Heart left ventricle (tissue), 16 donors: ENCODE measurements at regions not wholly inside any gene's neighbourhood (a gene's known extent, or its start where the extent isn't known, plus 50 kb on each side); places are given as distances from the start of the nearest gene placed in this dataset.
"Not testable (repeated sequence)": the region's sequence is repeated elsewhere in the genome, so short reads cannot be mapped to it uniquely, and the experiment has no call there.

Experiments
- ATAC-seq, 4 donors: fragments of 200-7000 bp; cut with Tn5 transposase; one replicate each; pipeline ENCODE4 v1.9.1; 2020 to 2022; ENCODE audit warnings: moderate library complexity in 4 of 4, mild to moderate bottlenecking in 3 of 4, moderate number of reproducible peaks in 1 of 4
- DNase-seq, 5 donors: peaks; one replicate each; pipeline ENCODE4 v3.0.0-alpha.2; 2020
- H3K27ac ChIP-seq, 12 donors: fragments of 200-600 bp; sonication (generic) in 4 of 12; one replicate each; pipeline versions ENCODE4 v1.5.0 to v1.8.0; 2016 to 2022; ENCODE audit warnings: mild to moderate bottlenecking in 2 of 12
- H3K27me3 ChIP-seq, 9 donors: fragments of 200-600 bp; sonication (generic) in 2 of 9; one replicate each; pipeline versions ENCODE4 v1.5.1 to v1.8.0; 2016 to 2022; ENCODE audit warnings: mild to moderate bottlenecking in 3 of 9
- H3K36me3 ChIP-seq, 9 donors: fragments of 200-600 bp; sonication (generic) in 2 of 9; one replicate each; pipeline versions ENCODE4 v1.5.0 to v1.8.0; 2018 to 2022; ENCODE audit warnings: mild to moderate bottlenecking in 2 of 9
- H3K4me1 ChIP-seq, 12 donors: fragments of 200-600 bp; sonication (generic) in 4 of 12; one replicate each; pipeline versions ENCODE4 v1.5.0 to v1.8.0; 2016 to 2022; ENCODE audit warnings: mild to moderate bottlenecking in 3 of 12
- H3K4me3 ChIP-seq, 12 donors: fragments of 200-600 bp; sonication (generic) in 4 of 12; one replicate each; pipeline versions ENCODE4 v1.5.0 to v1.8.0; 2017 to 2022; ENCODE audit warnings: mild to moderate bottlenecking in 9 of 12, moderate library complexity in 4 of 12
- H3K9me3 ChIP-seq, 12 donors: fragments of 200-600 bp; sonication (generic) in 4 of 12; one replicate each; pipeline versions ENCODE4 v1.5.0 to v1.8.0; 2016 to 2022; ENCODE audit warnings: mild to moderate bottlenecking in 1 of 12
- CTCF ChIP-seq, 12 donors: fragments of 200-600 bp; sonication (generic) in 4 of 12; IDR thresholded peaks; one replicate each; pipeline versions ENCODE4 v1.5.0 to v1.8.0; 2018 to 2022; ENCODE audit warnings: antibody characterized with exemption in 12 of 12, mild to moderate bottlenecking in 5 of 12
- POLR2A ChIP-seq, 2 donors: fragments of 450-650 bp; IDR thresholded peaks; one replicate each; pipeline ENCODE4 v1.6.1; 2017; ENCODE audit warnings: antibody characterized with exemption in 2 of 2, mild to moderate bottlenecking in 2 of 2, moderate library complexity in 2 of 2
- WGBS, 4 donors: extraction: QIAGEN DNeasy Blood & Tissue Kit in 2 of 4; methylation state at CpG; one replicate each; pipeline versions ENCODE4 v1.1.5 to v1.1.7; 2013 to 2018; 5-methylcytosine and 5-hydroxymethylcytosine counted together
- intact Hi-C, 10 donors: fragments of 100-400 bp; cut with DNase I; formaldehyde crosslinking; loops; one replicate each; pipeline versions ENCODE4 v1.11.1 to v1.14.2; 2022
- donor health status: ischemic (EF 13 %, LVEDD 7.1; RV severe dilation, severe dysfunction).
- donor health status: healthy with polysubstance abuse.
- donor health status: DM: no; HTN: yes; CAD: no.
- donor health status: DM: no; HTN: no; CAD: no.
- donor health status: ischemic (EF 25% LVEDD 6.9; RV normal size, moderate dysfunction).
- donor health status: ischemic (EF 25% LVEDD 5.7; RV mildly dilated, moderate dysfunction).
- donor health status: healthy.
- donor health status: DM: yes; HTN: yes; CAD: no.
- donor health status: ischemic (EF 35%, LVEDD 5.7; RV mildly dilated, moderate dysfunction).
- donor health status: nonischemic (EF 11% LVEDD 7.7; RV severe dilation, severe dysfunction).
- donor health status: DM: yes; HTN: yes; CAD: no.
- donor health status: PGD.
- donor health status: ischemic (EF 29% LVEDD 5.4; RV normal size, mild dysfunction).
- donor health status: nonischemic (EF 23%, LVEDD 6.1; RV moderate dilation, normal function).

- Histone ChIP-seq H3K27ac (no peak overlapping the region), H3K4me3 (no peak overlapping the region), H3K4me1 (no peaks in the 10 kb centered on the region), H3K36me3 (no peaks in the 10 kb centered on the region), H3K27me3 (no peaks in the 10 kb centered on the region), H3K9me3 (no peaks in the 10 kb centered on the region)
- WGBS, 4 donors: 52 to 68% (median 61%) methylated on average over 5 of the region's 5 CpGs
- intact Hi-C loops: no loop called here
- DNase-seq (no peak), ATAC-seq (no peak)
- TF ChIP-seq POLR2A (IDR thresholded peaks at IDR 0.05) (no peak), CTCF (IDR thresholded peaks at IDR 0.05) (no peak)
These were observed 144.2 kb upstream of the PARD3B start for GRCh38 chr2:204401114-204401513.

- DNase-seq (no peak), ATAC-seq (no peak)
- TF ChIP-seq POLR2A (IDR thresholded peaks at IDR 0.05) (no peak), CTCF (IDR thresholded peaks at IDR 0.05) (no peak)
- no peaks in the 10 kb centered on the region for H3K36me3 ChIP-seq
- peaks cover 0 to 3% (median 0%) of the 10 kb centered on the region in 12 donors for H3K9me3 ChIP-seq
- 72 to 80% (median 79%) methylated on average over 6 of the region's 6 CpGs for WGBS, 4 donors
- no peak overlapping the region for H3K4me3 ChIP-seq
- no peaks in the 10 kb centered on the region for H3K27me3 ChIP-seq
- intact Hi-C loops: no loop called here
- H3K4me1 ChIP-seq: no peaks in the 10 kb centered on the region
- no peak overlapping the region for H3K27ac ChIP-seq
These were observed 137.9 kb upstream of the PARD3B start for GRCh38 chr2:204407204-204408014.

- WGBS, 4 donors: 79 to 88% (median 85%) methylated on average over 2 of the region's 2 CpGs
- ATAC-seq, H3K27ac ChIP-seq: not testable (repeated sequence)
These were observed 132.5 kb upstream of the PARD3B start for GRCh38 chr2:204412782-204413181.

GRCh38 chr2:204415406-204416181, 129.7 kb upstream of the PARD3B start:
- ATAC-seq: no peak
- Histone ChIP-seq H3K27me3 (no peaks in the 10 kb centered on the region), H3K27ac (no peak overlapping the region), H3K4me1 (no peaks in the 10 kb centered on the region), H3K4me3 (no peak overlapping the region), H3K36me3 (no peaks in the 10 kb centered on the region), H3K9me3 (peaks cover 0 to 18% (median 4%) of the 10 kb centered on the region in 12 donors)
- no peak for TF ChIP-seq POLR2A (IDR thresholded peaks at IDR 0.05)
- no peak for TF ChIP-seq CTCF (IDR thresholded peaks at IDR 0.05)
- DNase-seq: no peak
- intact Hi-C loops: no loop called here
- 82 to 86% (median 84%) methylated on average over 7 of the region's 7 CpGs for WGBS, 4 donors

More at GRCh38 chr2:204412782-204413181, 132.5 kb upstream of the PARD3B start:
- H3K27me3 ChIP-seq, intact Hi-C loops, H3K4me1 ChIP-seq, DNase-seq, H3K36me3 ChIP-seq, H3K4me3 ChIP-seq: not testable (repeated sequence)
- peaks cover 0 to 18% (median 4%) of the 10 kb centered on the region in 12 donors for H3K9me3 ChIP-seq
